ENCODE measurements at regions not wholly inside any gene's neighbourhood (a gene's known extent, or its start where the extent isn't known, plus 50 kb on each side); places are given as distances from the start of the nearest gene placed in this dataset.
"Not testable (repeated sequence)": the region's sequence is repeated elsewhere in the genome, so short reads cannot be mapped to it uniquely, and the experiment has no call there.

- DNase-seq (ENCODE audit: low spot score) = no peak
These were observed 1315.2 kb downstream of the TBC1D22A start for GRCh38 chr22:48077699-48078098.

DNA sequence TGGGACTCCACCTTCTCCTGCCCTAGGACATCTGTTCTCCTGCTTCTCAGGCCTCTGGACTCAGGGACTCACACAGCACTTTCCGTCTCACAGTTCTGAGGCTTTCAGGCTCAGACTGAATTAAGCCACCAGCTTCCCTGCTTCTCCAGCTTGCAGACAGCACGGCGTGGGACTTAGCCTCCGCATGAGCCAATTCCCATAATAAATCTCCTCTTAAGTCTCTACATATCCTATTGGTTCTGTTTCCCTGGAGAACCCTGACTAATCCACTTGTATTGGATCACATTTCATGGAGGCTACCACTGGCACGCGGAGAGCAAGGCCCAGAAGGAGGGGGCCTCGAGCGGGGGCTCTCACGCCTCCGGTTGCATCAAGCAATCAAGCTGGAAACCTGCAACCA is 1313.6 kb downstream of the TBC1D22A start:
- no peak for DNase-seq (ENCODE audit: low spot score)

GRCh38 chr22:48075604-48076003 is 1313.2 kb downstream of the TBC1D22A start:
- DNase-seq (ENCODE audit: low spot score) = no peak

DNA sequence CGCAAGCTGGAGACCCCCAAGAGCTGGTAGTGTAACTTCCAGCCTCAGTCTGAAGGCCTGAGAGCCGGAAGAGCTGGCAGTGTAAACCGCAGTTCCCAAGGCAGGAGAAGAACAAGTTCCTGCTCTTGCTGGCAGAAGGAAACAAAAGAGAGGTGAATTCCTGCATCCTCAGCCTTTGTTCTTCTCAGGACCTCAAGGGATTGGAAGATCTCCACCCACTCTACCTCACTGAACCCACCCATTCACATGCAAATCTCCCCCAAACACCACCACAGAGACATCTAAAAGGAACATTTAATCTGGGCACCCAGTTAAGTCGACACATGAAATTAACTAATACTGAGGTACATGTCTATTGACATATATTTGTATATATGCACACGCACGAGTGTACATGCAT is 1310.3 kb downstream of the TBC1D22A start:
- DNase-seq (ENCODE audit: low spot score) = no peak

DNA sequence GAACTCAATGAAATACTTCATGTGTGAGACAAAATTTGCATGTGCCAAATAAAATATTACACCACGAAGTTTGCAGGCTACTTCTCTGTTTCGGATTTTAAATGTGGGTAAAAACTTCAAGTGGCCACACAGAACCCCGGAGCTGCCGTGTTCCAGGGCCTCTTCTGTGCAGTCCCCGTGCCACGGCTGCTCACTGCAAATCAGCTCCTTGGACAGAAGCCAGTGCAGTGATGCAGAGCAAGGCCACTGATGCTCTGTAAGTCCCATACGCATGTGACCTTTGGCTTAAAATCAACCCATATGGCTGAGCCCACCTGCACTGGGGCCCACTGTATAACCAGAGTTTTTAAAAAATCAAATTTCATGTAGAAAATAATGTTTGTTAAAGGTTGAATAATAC is 1309.4 kb downstream of the TBC1D22A start:
- DNase-seq (ENCODE audit: low spot score) = no peak

GRCh38 chr22:48071305-48071704 is 1308.9 kb downstream of the TBC1D22A start:
- no peak for DNase-seq (ENCODE audit: low spot score)

DNA sequence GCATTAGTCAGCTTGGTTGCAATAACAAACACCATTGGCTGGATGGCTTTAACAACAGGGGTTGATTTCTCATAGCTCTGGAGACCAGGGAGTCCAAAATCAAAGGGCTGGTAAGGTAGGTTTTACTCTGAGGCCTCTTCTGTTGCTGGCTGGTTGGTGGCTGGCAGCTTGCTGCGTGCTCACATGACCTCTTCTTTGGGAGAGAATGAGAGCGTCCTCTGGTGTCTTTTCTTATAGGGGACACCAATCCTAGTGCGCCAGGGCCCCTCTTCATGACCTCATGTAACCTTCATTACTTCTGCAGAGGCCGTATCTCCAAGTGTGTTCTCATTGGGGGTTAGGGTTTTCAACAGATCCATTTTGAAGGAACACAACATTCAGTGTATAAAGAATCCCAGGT is 1308.3 kb downstream of the TBC1D22A start:
- DNase-seq (ENCODE audit: low spot score) = no peak

GRCh38 chr22:48070083-48070482 is 1307.6 kb downstream of the TBC1D22A start:
- no peak for DNase-seq (ENCODE audit: low spot score)

GRCh38 chr22:48069256-48069655 is 1306.8 kb downstream of the TBC1D22A start:
- no peak for DNase-seq (ENCODE audit: low spot score)

DNA sequence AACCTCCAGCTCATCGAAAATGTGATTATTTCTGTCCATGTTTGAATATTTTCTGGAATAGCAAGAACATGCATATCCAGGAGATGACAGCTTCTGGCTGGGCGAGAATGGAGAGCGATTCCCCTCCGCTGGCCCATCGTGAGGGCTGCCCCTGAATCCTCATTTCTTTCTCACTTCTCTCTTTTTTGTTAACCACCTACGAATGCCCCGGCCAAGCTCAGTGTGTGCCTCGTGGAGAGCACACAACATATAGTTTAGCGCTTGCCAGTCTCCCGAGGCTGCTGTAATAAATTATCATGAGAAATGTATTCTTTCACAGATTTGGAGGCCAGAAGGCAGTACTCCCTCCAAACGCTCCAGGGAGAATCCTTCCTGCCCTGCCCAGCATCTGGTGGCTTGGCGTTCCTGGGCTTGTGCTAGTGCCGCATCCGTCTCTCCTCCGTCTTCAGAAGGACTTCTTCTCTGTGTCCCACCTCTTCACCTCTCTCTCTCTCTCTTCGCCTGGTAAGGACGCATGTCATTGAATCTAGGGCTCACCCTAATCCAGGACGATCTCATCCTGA is 1306.0 kb downstream of the TBC1D22A start:
- no peak for DNase-seq (ENCODE audit: low spot score)

- DNase-seq (ENCODE audit: low spot score) = no peak
These were observed 1303.4 kb downstream of the TBC1D22A start for GRCh38 chr22:48065892-48066291.

- no peak for DNase-seq (ENCODE audit: low spot score)
These were observed 1299.3 kb downstream of the TBC1D22A start for GRCh38 chr22:48061726-48062125.

DNA sequence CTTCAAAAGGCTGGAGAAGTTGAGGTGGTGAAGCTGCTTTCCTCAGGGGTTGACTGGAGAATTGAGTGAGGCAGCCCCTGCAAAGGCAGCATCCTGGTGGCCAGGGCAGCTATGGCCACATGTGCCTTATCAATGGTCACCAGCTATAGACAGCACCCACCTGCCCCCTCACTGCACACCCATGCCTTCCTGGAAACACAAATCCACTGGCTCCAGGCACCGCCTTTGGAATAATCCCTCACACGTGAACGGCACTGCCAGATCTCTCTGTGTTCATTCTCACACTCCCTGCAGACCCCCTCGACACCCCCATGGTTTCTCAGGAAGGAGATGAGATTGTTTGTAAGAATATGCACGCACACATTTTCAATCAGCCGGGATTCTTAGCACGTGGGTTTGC is 1297.8 kb downstream of the TBC1D22A start:
- DNase-seq (ENCODE audit: low spot score) = no peak

DNA sequence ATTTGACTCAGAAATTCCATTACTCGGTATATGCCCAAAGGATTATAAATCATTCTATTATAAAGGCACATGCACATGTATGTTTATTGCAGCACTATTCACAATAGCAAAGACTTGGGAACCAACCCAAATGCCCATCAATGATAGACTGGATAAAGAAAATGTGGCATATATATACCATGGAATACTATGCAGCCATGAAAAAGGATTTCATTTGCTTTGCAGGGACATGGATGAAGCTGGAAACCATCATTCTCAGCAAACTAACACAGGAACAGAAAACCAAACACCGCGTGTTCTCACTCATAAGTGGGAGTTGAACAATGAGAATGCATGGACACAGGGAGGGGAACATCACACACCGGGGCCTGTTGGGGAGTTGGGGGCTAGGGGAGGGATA is 1297.1 kb downstream of the TBC1D22A start:
- DNase-seq (ENCODE audit: low spot score) = not testable (repeated sequence)

DNA sequence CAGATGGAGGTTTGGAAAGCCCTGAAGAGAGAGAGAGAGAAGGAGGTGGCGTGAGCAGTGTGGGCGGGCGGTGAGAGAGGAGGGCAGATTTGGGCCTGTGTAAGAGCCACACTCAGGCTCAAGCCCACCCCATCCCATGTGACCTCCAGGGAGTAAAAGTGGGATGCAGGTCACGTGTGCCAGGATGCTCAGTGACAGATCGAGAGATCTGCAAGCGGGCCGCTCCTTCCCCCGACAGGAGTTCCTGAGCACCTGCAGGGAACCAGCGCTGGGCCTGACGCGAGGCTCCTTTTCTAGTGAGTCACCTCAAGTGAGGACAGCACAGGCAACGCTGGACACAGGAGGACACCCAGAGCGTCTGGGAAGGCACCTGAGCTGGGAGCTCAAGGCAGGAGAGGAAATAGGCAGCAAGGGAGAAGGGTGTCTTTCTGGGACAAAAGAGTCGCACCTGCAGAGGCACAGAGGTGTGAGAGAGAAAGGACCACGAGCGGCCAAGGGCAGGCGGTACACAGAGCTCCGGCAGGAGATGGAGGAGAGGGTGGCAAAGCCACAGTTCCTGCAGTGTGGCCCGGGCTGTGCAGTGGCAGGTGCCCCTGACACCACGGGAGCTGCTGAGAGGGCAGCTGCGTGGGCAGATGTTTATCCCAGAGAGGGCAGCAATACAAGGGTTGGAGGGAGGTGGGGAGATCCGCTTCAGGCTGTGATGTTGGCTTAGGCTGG is 1294.8 kb downstream of the TBC1D22A start:
- no peak for DNase-seq (ENCODE audit: low spot score)

GRCh38 chr22:48055827-48056226 is 1293.4 kb downstream of the TBC1D22A start:
- no peak for DNase-seq (ENCODE audit: low spot score)

- DNase-seq (ENCODE audit: low spot score) = no peak
These were observed 1292.7 kb downstream of the TBC1D22A start for GRCh38 chr22:48055185-48055584.

DNA sequence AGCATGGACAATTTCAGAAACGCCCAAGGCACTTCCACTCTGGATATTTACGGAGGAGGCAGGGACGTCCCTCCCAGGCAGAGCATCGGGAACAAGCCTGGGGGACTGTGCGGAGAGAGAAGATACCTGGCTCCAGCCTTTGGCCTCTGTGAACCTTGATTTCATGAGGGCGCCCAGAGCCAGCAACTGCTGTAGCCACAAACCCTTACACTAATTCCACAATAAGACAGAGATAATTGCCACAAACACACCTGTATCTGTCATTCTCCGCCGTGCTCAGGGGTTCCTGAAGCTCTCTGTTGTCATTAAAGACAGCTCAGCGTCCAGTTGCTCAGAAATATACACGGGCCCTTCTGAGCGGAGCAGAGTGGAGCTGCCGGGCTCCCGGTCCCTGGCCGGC is 1292.1 kb downstream of the TBC1D22A start:
- DNase-seq (ENCODE audit: low spot score) = no peak

- no peak for DNase-seq (ENCODE audit: low spot score)
These were observed 1291.5 kb downstream of the TBC1D22A start for GRCh38 chr22:48053973-48054372.

DNA sequence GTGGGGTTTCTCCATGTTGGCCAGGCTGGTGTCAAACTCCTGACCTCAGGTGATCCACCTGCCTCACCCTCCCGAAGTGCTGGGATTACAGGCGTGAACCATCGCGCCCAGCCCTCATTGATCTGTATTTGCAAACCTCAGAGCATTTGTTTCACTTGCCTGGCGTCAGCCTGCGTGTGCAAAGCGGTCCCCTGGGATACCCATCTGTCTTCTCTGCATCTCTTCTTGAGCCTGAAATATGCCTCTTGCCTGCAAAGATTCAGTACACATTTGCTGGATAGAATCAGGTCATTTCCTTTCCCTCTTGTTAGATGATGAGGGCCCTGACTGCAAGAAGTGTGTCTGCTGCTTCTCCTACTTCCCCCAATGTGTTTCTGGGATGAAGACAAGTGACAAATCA is 1291.0 kb downstream of the TBC1D22A start:
- no peak for DNase-seq (ENCODE audit: low spot score)

DNA sequence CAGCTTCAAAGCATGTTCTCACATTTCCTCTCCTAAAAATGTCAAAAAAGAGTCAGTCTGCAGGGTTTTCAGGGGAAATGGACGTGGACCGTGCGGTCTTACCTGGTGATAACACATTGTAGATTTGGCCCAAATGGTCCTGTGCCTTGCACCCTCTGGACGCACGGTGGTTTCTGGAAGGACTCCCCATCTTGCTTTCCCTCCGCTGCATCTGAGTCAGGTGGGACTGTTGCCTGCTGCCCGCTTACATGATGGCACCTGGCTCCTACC is 1290.1 kb downstream of the TBC1D22A start:
- no peak for DNase-seq (ENCODE audit: low spot score)

DNA sequence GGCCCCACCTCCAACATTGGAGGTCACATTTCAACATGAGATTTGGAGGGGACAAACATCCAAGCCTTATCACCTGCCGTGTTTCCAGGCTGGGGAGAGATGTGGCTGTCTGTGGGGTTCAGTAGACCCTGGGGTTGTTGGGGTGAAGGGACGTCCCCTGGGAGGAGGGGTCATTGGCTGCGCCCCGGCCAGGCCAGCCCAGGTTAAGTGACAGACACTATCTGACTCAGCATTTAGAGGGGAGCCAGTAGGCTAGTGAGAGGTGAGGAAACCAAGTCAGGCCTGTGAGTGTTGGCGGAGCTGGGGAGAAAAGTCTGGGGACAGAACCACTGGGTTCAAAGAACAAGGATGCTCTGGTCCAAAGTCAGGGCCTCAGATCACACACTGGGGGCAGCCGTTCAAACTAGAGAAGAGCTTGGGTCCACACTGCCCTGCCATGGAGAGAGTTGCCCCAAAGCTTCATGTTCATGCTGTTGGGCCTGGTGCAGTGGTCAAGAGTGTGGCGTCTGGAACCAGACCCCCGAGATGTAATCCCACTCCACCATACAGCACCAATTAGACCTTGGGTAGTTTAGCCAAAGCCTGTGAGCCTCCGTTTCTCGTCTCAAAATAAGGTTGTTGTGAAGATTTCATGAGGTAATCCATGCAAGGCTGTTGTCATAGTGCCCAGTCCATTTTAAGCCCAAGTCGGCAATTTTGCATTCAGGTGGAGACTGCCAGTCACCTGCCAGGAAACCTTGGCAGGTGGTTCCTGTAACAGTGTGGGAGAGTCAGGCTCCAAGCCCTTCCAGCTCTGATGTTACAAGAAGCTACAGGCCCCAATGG is 1289.6 kb downstream of the TBC1D22A start:
- no peak for DNase-seq (ENCODE audit: low spot score)

DNA sequence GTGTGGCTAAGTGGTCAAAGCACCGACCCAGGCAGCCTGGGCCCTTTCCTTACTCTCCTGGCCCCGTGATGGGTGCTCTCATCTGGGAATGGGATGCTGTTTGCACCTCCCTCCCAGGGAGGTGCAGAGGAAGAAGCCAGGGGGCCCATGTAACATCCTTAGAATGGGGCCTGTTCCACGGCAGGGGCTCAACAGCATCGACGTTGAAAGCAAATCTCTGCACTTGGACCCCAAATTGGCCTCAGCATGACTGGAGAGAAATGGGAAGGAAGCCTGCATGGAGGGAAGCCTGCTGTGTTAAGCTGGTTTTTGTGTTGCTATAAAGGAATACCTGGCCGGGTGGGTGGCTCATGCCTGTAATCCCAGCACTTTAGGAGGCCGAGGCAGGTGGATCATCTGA is 1288.4 kb downstream of the TBC1D22A start:
- no peak for DNase-seq (ENCODE audit: low spot score)

GRCh38 chr22:48049116-48049515 is 1286.7 kb downstream of the TBC1D22A start:
- DNase-seq (ENCODE audit: low spot score) = peak; percentile 4
